ENCODE measurements at regions not wholly inside any gene's neighbourhood (a gene's known extent, or its start where the extent isn't known, plus 50 kb on each side); places are given as distances from the start of the nearest gene placed in this dataset.

DNA sequence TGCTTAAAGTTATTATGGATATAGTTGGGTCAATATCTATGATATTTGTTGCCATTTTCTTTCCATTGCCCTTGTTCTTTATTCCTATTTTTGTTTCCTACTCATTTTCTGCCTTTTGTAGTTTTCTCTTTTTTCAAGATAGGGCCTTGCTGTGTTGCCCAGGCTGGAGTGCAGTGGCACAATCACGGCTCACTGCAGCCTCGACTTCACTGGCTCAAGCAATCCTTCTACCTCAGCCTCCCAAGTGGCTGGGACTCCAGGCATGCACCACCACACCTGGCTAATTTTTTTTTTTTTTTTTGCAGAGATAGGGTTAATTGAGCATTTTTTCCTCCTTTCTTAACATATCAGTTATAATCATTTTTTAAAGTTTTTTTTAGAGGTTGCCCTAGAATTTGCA lies 92.7 kb downstream of the TOMM20 start:
- TF ChIP-seq POLR2A (IDR thresholded peaks at IDR 0.05) (no peak), POLR2AphosphoS5 (IDR thresholded peaks at IDR 0.05) (no peak)
- TF ChIP-seq, protein P1, sequence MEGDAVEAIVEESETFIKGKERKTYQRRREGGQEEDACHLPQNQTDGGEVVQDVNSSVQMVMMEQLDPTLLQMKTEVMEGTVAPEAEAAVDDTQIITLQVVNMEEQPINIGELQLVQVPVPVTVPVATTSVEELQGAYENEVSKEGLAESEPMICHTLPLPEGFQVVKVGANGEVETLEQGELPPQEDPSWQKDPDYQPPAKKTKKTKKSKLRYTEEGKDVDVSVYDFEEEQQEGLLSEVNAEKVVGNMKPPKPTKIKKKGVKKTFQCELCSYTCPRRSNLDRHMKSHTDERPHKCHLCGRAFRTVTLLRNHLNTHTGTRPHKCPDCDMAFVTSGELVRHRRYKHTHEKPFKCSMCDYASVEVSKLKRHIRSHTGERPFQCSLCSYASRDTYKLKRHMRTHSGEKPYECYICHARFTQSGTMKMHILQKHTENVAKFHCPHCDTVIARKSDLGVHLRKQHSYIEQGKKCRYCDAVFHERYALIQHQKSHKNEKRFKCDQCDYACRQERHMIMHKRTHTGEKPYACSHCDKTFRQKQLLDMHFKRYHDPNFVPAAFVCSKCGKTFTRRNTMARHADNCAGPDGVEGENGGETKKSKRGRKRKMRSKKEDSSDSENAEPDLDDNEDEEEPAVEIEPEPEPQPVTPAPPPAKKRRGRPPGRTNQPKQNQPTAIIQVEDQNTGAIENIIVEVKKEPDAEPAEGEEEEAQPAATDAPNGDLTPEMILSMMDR (IDR thresholded peaks at IDR 0.05), result no peak
